GM12891 (cell line): ENCODE measurements at regions not wholly inside any gene's neighbourhood (a gene's known extent, or its start where the extent isn't known, plus 50 kb on each side); places are given as distances from the start of the nearest gene placed in this dataset.

ENCODE experiments used
- POLR2A ChIP-seq: IDR thresholded peaks from 2 replicates; pipeline ENCODE4 v1.6.1; 2011; ENCODE audit warnings: low read depth, low read length, control low read depth
- POLR2AphosphoS5 ChIP-seq: IDR thresholded peaks from 2 replicates; pipeline ENCODE4 v1.6.1; 2011; ENCODE audit warnings: low read depth, low read length, control low read depth

GRCh38 chr14:89649451-89650075, 232.5 kb upstream of the FOXN3 start:
- TF ChIP-seq POLR2AphosphoS5 (no peak), POLR2A (no peak)
